ENCODE measurements at regions not wholly inside any gene's neighbourhood (a gene's known extent, or its start where the extent isn't known, plus 50 kb on each side); places are given as distances from the start of the nearest gene placed in this dataset.

DNA sequence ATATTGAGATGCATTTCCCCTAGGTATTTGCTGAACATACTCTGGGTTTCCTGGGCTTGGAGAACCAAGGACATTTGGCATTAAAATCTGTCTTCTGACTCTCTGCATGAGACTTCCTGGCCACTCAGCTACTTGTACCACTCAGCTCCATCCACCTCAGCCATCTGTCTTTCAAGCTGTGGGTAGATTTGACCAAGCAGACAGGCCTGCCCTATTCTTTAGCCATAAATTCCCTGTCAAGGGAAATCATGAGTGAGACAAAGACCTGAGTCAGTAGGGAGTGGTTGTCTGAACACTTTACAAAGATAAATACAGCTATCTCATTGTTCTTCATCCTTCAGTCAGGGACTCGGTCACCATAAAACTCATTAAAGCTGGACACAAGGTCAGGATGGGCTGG is 399.1 kb downstream of the GPAM start:
- ChIA-PET CTCF (no interaction called here), POLR2A (ENCODE audit: unreplicated experiment) (no interaction called here)
- H2AFZ ChIP-seq (replicated peaks; ENCODE audit: low read length, poor library complexity): no peak overlapping the region
- no peak overlapping the region for H2AK5ac ChIP-seq (ENCODE audit: low read depth, low read length)
- H2BK5ac ChIP-seq (ENCODE audit: low read depth, low read length, poor library complexity, severe bottlenecking): no peak overlapping the region
- no peaks in the 10 kb centered on the region for H3K79me1 ChIP-seq (ENCODE audit: low read depth in 1 of 2, low read length in 2 of 2)
- no TSS peak for BruUV-seq (replicated peaks)
- H3K4ac ChIP-seq (ENCODE audit: low read depth, low read length): no peak overlapping the region
- no peaks in the 10 kb centered on the region for H3K27me3 ChIP-seq (ENCODE audit: control insufficient read depth, insufficient read depth, low read length)
- no peak for TF ChIP-seq BHLHE40 (IDR thresholded peaks at IDR 0.05; ENCODE audit: low read depth, low read length)
- no peak for TF ChIP-seq MXI1 (IDR thresholded peaks at IDR 0.05; ENCODE audit: borderline replicate concordance, low read depth, low read length)
- no peak for TF ChIP-seq RFX5 (IDR thresholded peaks at IDR 0.05; ENCODE audit: low read depth, low read length)
- no peak for TF ChIP-seq FOS (IDR thresholded peaks at IDR 0.05; ENCODE audit: low read depth, low read length)
- no peak for TF ChIP-seq POLR2A (IDR thresholded peaks at IDR 0.05; ENCODE audit: low read depth, low read length)
- TF ChIP-seq, protein P1, sequence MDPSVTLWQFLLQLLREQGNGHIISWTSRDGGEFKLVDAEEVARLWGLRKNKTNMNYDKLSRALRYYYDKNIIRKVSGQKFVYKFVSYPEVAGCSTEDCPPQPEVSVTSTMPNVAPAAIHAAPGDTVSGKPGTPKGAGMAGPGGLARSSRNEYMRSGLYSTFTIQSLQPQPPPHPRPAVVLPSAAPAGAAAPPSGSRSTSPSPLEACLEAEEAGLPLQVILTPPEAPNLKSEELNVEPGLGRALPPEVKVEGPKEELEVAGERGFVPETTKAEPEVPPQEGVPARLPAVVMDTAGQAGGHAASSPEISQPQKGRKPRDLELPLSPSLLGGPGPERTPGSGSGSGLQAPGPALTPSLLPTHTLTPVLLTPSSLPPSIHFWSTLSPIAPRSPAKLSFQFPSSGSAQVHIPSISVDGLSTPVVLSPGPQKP (IDR thresholded peaks at IDR 0.05; ENCODE audit: borderline replicate concordance, low read depth, low read length): no peak
- no peak for TF ChIP-seq CHD1 (IDR thresholded peaks at IDR 0.05; ENCODE audit: low read depth, low read length)
- no peak for TF ChIP-seq RAD21 (IDR thresholded peaks at IDR 0.05; ENCODE audit: low read length)
- TF ChIP-seq NFE2L2 (IDR thresholded peaks at IDR 0.05; ENCODE audit: low read depth, low read length): no peak
- TF ChIP-seq CEBPB (IDR thresholded peaks at IDR 0.05; ENCODE audit: low read depth, low read length): no peak
- TF ChIP-seq, protein P2, sequence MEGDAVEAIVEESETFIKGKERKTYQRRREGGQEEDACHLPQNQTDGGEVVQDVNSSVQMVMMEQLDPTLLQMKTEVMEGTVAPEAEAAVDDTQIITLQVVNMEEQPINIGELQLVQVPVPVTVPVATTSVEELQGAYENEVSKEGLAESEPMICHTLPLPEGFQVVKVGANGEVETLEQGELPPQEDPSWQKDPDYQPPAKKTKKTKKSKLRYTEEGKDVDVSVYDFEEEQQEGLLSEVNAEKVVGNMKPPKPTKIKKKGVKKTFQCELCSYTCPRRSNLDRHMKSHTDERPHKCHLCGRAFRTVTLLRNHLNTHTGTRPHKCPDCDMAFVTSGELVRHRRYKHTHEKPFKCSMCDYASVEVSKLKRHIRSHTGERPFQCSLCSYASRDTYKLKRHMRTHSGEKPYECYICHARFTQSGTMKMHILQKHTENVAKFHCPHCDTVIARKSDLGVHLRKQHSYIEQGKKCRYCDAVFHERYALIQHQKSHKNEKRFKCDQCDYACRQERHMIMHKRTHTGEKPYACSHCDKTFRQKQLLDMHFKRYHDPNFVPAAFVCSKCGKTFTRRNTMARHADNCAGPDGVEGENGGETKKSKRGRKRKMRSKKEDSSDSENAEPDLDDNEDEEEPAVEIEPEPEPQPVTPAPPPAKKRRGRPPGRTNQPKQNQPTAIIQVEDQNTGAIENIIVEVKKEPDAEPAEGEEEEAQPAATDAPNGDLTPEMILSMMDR (conservative IDR thresholded peaks at IDR 0.05; ENCODE audit: low read depth, low read length): no peak
- no peak for TF ChIP-seq MAZ (IDR thresholded peaks at IDR 0.05; ENCODE audit: borderline replicate concordance, low read depth, low read length)
- TF ChIP-seq SMC3 (IDR thresholded peaks at IDR 0.05; ENCODE audit: low read depth, low read length): no peak
- TF ChIP-seq MAFK (IDR thresholded peaks at IDR 0.05; ENCODE audit: low read depth, low read length): no peak
- no peak for TF ChIP-seq RCOR1 (IDR thresholded peaks at IDR 0.05; ENCODE audit: insufficient replicate concordance, low read length)
- TF ChIP-seq, protein P3, sequence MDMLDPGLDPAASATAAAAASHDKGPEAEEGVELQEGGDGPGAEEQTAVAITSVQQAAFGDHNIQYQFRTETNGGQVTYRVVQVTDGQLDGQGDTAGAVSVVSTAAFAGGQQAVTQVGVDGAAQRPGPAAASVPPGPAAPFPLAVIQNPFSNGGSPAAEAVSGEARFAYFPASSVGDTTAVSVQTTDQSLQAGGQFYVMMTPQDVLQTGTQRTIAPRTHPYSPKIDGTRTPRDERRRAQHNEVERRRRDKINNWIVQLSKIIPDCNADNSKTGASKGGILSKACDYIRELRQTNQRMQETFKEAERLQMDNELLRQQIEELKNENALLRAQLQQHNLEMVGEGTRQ (IDR thresholded peaks at IDR 0.05; ENCODE audit: low read depth, low read length): no peak
- no peak overlapping the region for H3K14ac ChIP-seq (replicated peaks; ENCODE audit: low read depth, low read length)
- no peak overlapping the region for H3K4me3 ChIP-seq (ENCODE audit: insufficient read depth, low read depth, low read length)
- H3K56ac ChIP-seq (ENCODE audit: extremely low read depth, insufficient read depth, low read length): no peak overlapping the region
- H3K4me2 ChIP-seq (ENCODE audit: low read depth, low read length): no peak overlapping the region
- H4K5ac ChIP-seq (ENCODE audit: low read depth, low read length): no peak overlapping the region
- H3K23ac ChIP-seq (ENCODE audit: low read depth, low read length): no peak overlapping the region
- no peak overlapping the region for H4K91ac ChIP-seq (ENCODE audit: insufficient read depth, low read depth, low read length)
- H3K9me1 ChIP-seq (ENCODE audit: insufficient read depth, low read length): no peaks in the 10 kb centered on the region
- no peak overlapping the region for H2BK120ac ChIP-seq (ENCODE audit: low read depth, low read length)
- dilution Hi-C loops (cut with HindIII; ENCODE audit: low sequenced_read_pairs, unreplicated experiment) (no loop called here), in situ Hi-C loops (cut with MboI; ENCODE audit: low sequenced_read_pairs) (no loop called here), intact Hi-C loops (cut with micrococcal nuclease) (no loop called here)
- WGBS, 2 experiments (ENCODE audit: extremely low coverage in 2 of 2, insufficient read length in 1 of 2): no CpG with 5 or more reads among the region's 1 CpG
- H3K4me1 ChIP-seq (ENCODE audit: control insufficient read depth, insufficient read depth, low read length): no peaks in the 10 kb centered on the region
- peaks cover 10% of the 10 kb centered on the region for H3K9me3 ChIP-seq (ENCODE audit: control insufficient read depth, insufficient read depth, low read length)
- no peak overlapping the region for H2AK9ac ChIP-seq (replicated peaks; ENCODE audit: low read depth, low read length, poor library complexity)
- H4K8ac ChIP-seq (ENCODE audit: low read depth in 2 of 2, low read length in 2 of 2): no peak overlapping the region
- no peak overlapping the region for H3K27ac ChIP-seq (ENCODE audit: insufficient read depth, low read length)
- H4K20me1 ChIP-seq (ENCODE audit: insufficient read depth, low read length): no peaks in the 10 kb centered on the region
- DNase-seq: no peak
- no peak overlapping the region for H2BK20ac ChIP-seq (ENCODE audit: low read depth, low read length)
- H3K9ac ChIP-seq (ENCODE audit: low read depth, low read length): no peak overlapping the region
- H3K36me3 ChIP-seq (ENCODE audit: control insufficient read depth, insufficient read depth, low read length): no peaks in the 10 kb centered on the region
- no peak overlapping the region for H3K18ac ChIP-seq (ENCODE audit: low read depth, low read length)
- H2BK15ac ChIP-seq (ENCODE audit: low read depth, low read length): no peak overlapping the region
- no peak for ATAC-seq (ENCODE audit: low read depth)
